ENCODE measurements at regions not wholly inside any gene's neighbourhood (a gene's known extent, or its start where the extent isn't known, plus 50 kb on each side); places are given as distances from the start of the nearest gene placed in this dataset.

DNA sequence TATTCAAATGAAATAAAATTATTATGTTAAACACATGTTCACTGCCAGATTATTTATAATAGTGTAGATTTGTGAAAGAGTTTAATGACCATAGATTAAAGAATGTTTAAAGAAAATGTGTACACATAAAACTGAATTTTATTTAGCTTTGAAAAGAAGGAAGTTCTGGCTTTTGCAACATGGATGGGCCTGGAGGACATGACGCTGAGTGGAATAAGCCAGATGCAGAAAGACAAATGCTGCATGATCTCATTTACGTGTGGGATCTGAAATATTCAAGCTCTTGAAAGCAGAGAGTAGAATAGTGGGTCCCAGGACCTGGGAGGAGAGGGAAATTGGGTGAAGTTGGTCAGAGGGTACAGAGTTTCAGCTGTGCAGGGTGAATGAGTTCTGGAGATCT is 1261.2 kb downstream of the TMEM121 start:
- TF ChIP-seq, protein P1, sequence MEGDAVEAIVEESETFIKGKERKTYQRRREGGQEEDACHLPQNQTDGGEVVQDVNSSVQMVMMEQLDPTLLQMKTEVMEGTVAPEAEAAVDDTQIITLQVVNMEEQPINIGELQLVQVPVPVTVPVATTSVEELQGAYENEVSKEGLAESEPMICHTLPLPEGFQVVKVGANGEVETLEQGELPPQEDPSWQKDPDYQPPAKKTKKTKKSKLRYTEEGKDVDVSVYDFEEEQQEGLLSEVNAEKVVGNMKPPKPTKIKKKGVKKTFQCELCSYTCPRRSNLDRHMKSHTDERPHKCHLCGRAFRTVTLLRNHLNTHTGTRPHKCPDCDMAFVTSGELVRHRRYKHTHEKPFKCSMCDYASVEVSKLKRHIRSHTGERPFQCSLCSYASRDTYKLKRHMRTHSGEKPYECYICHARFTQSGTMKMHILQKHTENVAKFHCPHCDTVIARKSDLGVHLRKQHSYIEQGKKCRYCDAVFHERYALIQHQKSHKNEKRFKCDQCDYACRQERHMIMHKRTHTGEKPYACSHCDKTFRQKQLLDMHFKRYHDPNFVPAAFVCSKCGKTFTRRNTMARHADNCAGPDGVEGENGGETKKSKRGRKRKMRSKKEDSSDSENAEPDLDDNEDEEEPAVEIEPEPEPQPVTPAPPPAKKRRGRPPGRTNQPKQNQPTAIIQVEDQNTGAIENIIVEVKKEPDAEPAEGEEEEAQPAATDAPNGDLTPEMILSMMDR (IDR thresholded peaks at IDR 0.05) = no peak
- no peak for TF ChIP-seq POLR2A (IDR thresholded peaks at IDR 0.05)

All from testis (tissue), 2 donors.